Osteoblast (primary cell): ENCODE measurements at regions not wholly inside any gene's neighbourhood (a gene's known extent, or its start where the extent isn't known, plus 50 kb on each side); places are given as distances from the start of the nearest gene placed in this dataset. TPM values are rescaled to one million over a fixed set of nuclear protein-coding genes. Genes with fewer than 3 reads are reported as not detected.

Experiments used
- DNase-seq: peaks from one replicate; pipeline ENCODE4 v3.0.0; 2011; ENCODE audit warnings: low spot score, mixed read lengths; ENCODE audit not compliant: insufficient read length; ENCODE audit errors: missing footprints
- H2AFZ ChIP-seq: 2 replicates; pipeline ENCODE4 v1.6.0; 2011; ENCODE audit warnings: mild to moderate bottlenecking, low read length
- H3K27ac ChIP-seq: 2 replicates; pipeline ENCODE4 v1.5.1; 2011; ENCODE audit warnings: mild to moderate bottlenecking, low read depth, low read length, moderate library complexity
- H3K27me3 ChIP-seq: 2 replicates; pipeline ENCODE4 v1.6.0; 2012; ENCODE audit warnings: mild to moderate bottlenecking, control low read depth, inconsistent platforms, low read length, moderate library complexity; ENCODE audit not compliant: insufficient read depth
- H3K36me3 ChIP-seq: 2 replicates; pipeline ENCODE4 v1.5.1; 2011; ENCODE audit warnings: mild to moderate bottlenecking, low read length, control low read depth, moderate library complexity; ENCODE audit not compliant: insufficient read depth
- H3K4me1 ChIP-seq: 2 replicates; pipeline ENCODE4 v1.5.1; 2011; ENCODE audit warnings: mild to moderate bottlenecking, low read length, control low read depth, moderate library complexity; ENCODE audit not compliant: insufficient read depth
- H3K4me2 ChIP-seq: 2 replicates; pipeline ENCODE4 v1.6.0; 2011; ENCODE audit warnings: mild to moderate bottlenecking, low read length; ENCODE audit not compliant: insufficient read depth
- H3K4me3 ChIP-seq: fragments of 200-600 bp; sonication (generic); 3 replicates; pipeline ENCODE4 v1.5.1; 2012; ENCODE audit warnings: mild to moderate bottlenecking, low read length, inconsistent platforms; ENCODE audit not compliant: insufficient read depth
- H3K79me2 ChIP-seq: 2 replicates; pipeline ENCODE4 v1.6.0; 2012; ENCODE audit warnings: mild to moderate bottlenecking, low read length, control low read depth, inconsistent platforms; ENCODE audit not compliant: insufficient read depth
- H3K9me3 ChIP-seq: 2 replicates; pipeline ENCODE4 v1.5.1; 2011; ENCODE audit warnings: low read depth, low read length, control low read depth
- H4K20me1 ChIP-seq: 2 replicates; pipeline ENCODE4 v1.6.0; 2012; ENCODE audit warnings: mild to moderate bottlenecking, low read length, control low read depth; ENCODE audit not compliant: insufficient read depth
- small RNA-seq: library from RNA; depleted of rRNA; stranded (forward); fragments of <200 nt; gene quantifications from one replicate; pipeline ENCODE3, GENCODE V24; 2012
- TF ChIP-seq, protein P1 (sequence below): IDR thresholded peaks from 2 replicates; pipeline ENCODE4 v1.5.1; 2011; ENCODE audit warnings: mild to moderate bottlenecking, low read depth, low read length, moderate library complexity; ENCODE audit errors: extremely low read depth

DNA sequence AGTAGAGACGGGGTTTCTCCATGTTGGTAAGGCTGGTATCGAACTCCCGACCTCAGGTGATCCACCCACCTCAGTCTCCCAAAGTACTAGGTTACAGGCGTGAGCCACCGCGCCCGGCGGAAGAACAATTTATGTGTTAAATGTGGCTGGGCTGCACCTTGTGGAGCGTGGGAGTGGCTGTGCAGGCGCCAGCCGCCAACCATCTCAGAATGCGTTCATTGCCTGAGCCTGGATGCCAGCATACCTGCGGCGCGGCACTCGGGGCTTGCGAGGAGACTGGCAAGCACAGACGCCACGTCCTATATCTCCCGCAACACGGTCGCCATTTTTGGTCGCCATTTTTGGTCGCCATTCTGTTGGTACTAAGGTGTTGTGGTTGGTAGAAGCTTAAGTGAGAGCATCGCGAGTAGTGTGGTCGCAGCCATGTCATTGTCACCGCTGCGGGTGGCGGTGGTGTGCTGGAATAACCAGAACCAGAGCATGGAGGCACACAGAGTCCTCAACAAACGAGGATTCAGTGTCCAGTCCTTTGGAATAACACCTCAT lies 193.6 kb upstream of the HTR2C start:
- DNase-seq = no peak
- Histone ChIP-seq H3K4me2 (no peak overlapping the region), H3K4me3 (no peak overlapping the region), H3K27me3 (no peaks in the 10 kb centered on the region), H4K20me1 (no peaks in the 10 kb centered on the region), H3K79me2 (no peaks in the 10 kb centered on the region), H3K27ac (no peak overlapping the region), H3K9me3 (no peaks in the 10 kb centered on the region), H3K36me3 (no peaks in the 10 kb centered on the region), H3K4me1 (no peaks in the 10 kb centered on the region), H2AFZ (no peak overlapping the region)
- TF ChIP-seq, protein P1, sequence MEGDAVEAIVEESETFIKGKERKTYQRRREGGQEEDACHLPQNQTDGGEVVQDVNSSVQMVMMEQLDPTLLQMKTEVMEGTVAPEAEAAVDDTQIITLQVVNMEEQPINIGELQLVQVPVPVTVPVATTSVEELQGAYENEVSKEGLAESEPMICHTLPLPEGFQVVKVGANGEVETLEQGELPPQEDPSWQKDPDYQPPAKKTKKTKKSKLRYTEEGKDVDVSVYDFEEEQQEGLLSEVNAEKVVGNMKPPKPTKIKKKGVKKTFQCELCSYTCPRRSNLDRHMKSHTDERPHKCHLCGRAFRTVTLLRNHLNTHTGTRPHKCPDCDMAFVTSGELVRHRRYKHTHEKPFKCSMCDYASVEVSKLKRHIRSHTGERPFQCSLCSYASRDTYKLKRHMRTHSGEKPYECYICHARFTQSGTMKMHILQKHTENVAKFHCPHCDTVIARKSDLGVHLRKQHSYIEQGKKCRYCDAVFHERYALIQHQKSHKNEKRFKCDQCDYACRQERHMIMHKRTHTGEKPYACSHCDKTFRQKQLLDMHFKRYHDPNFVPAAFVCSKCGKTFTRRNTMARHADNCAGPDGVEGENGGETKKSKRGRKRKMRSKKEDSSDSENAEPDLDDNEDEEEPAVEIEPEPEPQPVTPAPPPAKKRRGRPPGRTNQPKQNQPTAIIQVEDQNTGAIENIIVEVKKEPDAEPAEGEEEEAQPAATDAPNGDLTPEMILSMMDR = no peak

Small RNA genes in the stretch of these regions (small RNA-seq; reads per million reads assigned to genes)
- gene AL953862.1 = not detected
